Loucy (cell line): ENCODE measurements at regions not wholly inside any gene's neighbourhood (a gene's known extent, or its start where the extent isn't known, plus 50 kb on each side); places are given as distances from the start of the nearest gene placed in this dataset.

Experiments used
- CTCF ChIP-seq: fragments of 200-600 bp; sonication (generic); conservative IDR thresholded peaks from 2 replicates; pipeline ENCODE4 v1.5.1; 2014; ENCODE audit warnings: mild to moderate bottlenecking, antibody characterized with exemption, low read length
- EZH2phosphoT487 ChIP-seq: fragments of 200-600 bp; IDR thresholded peaks from 2 replicates; pipeline ENCODE4 v1.6.1; 2018; ENCODE audit warnings: antibody characterized with exemption, mild to moderate bottlenecking, moderate library complexity, borderline replicate concordance

DNA sequence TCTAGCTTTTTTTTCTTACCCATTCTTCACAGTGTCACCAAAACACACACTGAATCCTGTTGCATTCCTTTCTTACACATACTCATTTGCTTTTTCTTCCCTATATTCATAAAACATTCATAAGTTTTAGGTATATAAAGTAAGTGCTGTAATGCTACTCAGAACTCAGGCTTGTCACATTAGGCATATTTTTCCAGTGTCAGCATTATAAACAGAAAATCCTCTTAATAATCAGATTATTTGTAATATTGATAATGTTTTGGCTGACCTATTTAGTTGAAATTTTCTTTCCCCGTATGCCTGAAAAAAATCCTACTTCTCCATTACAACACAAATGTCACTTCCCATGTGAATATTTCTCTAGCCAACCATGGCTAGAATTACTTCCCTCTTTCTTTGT, 743.0 kb upstream of the NUDT12 start:
- no peak for TF ChIP-seq CTCF
- TF ChIP-seq EZH2phosphoT487: no peak
